Stimulated activated naive CD4-positive, alpha-beta T cell (primary cell): ENCODE measurements at regions not wholly inside any gene's neighbourhood (a gene's known extent, or its start where the extent isn't known, plus 50 kb on each side); places are given as distances from the start of the nearest gene placed in this dataset.

Source experiments
- DNase-seq, 6 experiments: peaks; one replicate each; lab custom pipeline; 2025; lab: John Stamatoyannopoulos, UW

- DNase-seq = no peak
These were observed 112.9 kb upstream of the IQCM start for GRCh38 chr4:149928507-149928906.

- no peak for DNase-seq
These were observed 115.8 kb upstream of the IQCM start for GRCh38 chr4:149931431-149931830.

GRCh38 chr4:149932188-149932587 lies 116.5 kb upstream of the IQCM start:
- DNase-seq = no peak

GRCh38 chr4:149933120-149933519 lies 117.5 kb upstream of the IQCM start:
- no peak for DNase-seq

- no peak for DNase-seq
These were observed 118.2 kb upstream of the IQCM start for GRCh38 chr4:149933883-149934282.

- DNase-seq = no peak
These were observed 128.9 kb upstream of the DCLK2 start for GRCh38 chr4:149949381-149949780.

GRCh38 chr4:149951152-149951900 lies 126.9 kb upstream of the DCLK2 start:
- DNase-seq = no peak

GRCh38 chr4:149952101-149952500 lies 126.1 kb upstream of the DCLK2 start:
- DNase-seq = no peak

- DNase-seq = no peak
These were observed 125.5 kb upstream of the DCLK2 start for GRCh38 chr4:149952716-149953115.

- no peak for DNase-seq
These were observed 122.4 kb upstream of the DCLK2 start for GRCh38 chr4:149955780-149956390.

- no peak for DNase-seq
These were observed 121.6 kb upstream of the DCLK2 start for GRCh38 chr4:149956678-149957077.

- DNase-seq = no peak
These were observed 116.2 kb upstream of the DCLK2 start for GRCh38 chr4:149961876-149962597.

GRCh38 chr4:149964001-149964796 lies 114.0 kb upstream of the DCLK2 start:
- no peak for DNase-seq

GRCh38 chr4:149965206-149965605 lies 113.0 kb upstream of the DCLK2 start:
- DNase-seq = no peak

GRCh38 chr4:149972407-149972806 lies 105.8 kb upstream of the DCLK2 start:
- DNase-seq = no peak

- DNase-seq = no peak
These were observed 105.1 kb upstream of the DCLK2 start for GRCh38 chr4:149973181-149973580.

GRCh38 chr4:149975172-149975571 lies 103.1 kb upstream of the DCLK2 start:
- no peak for DNase-seq

- no peak for DNase-seq
These were observed 98.0 kb upstream of the DCLK2 start for GRCh38 chr4:149980121-149980682.

- peak in 4 of 6 experiments; percentile 0 to 38 (median 11) for DNase-seq
These were observed 97.3 kb upstream of the DCLK2 start for GRCh38 chr4:149980941-149981340.

- no peak for DNase-seq
These were observed 94.8 kb upstream of the DCLK2 start for GRCh38 chr4:149983401-149983800.

- no peak for DNase-seq
These were observed 94.3 kb upstream of the DCLK2 start for GRCh38 chr4:149983931-149984330.

- no peak for DNase-seq
These were observed 92.3 kb upstream of the DCLK2 start for GRCh38 chr4:149985981-149986380.
